OCI-LY7 (cell line): ENCODE measurements at regions not wholly inside any gene's neighbourhood (a gene's known extent, or its start where the extent isn't known, plus 50 kb on each side); places are given as distances from the start of the nearest gene placed in this dataset.

Source experiments
- BruUV-seq: library from RNA; stranded (reverse); fragments of 400-500 nt; replicated peaks from 2 replicates; lab custom pipeline; 2021; lab: Mats Ljungman, UMichigan
- CTCF ChIA-PET: fragments of 300-600 bp; sonication (Branson Sonifier 250); formaldehyde crosslinking; loops from one replicate; lab custom pipeline; 2022; ENCODE audit warnings: antibody characterized with exemption; ENCODE audit not compliant: unreplicated experiment; lab: Charles Lee
- POLR2A ChIA-PET: fragments of 300-600 bp; sonication (Branson Sonifier 250); formaldehyde crosslinking; loops from one replicate; lab custom pipeline; 2022; ENCODE audit warnings: antibody characterized with exemption; lab: Charles Lee
- DNase-seq: peaks from one replicate; pipeline ENCODE4 v3.0.0-alpha.2; 2015; ENCODE audit warnings: low spot score
- H2AFZ ChIP-seq: fragments of 200-600 bp; sonication (generic), shearing (Covaris generic); 2 replicates; pipeline ENCODE4 v1.6.1; 2014; ENCODE audit warnings: mild to moderate bottlenecking, antibody characterized with exemption, low read length, moderate library complexity
- H3K27ac ChIP-seq: fragments of 200-600 bp; sonication (generic); 2 replicates; pipeline ENCODE4 v1.5.1; 2014; ENCODE audit warnings: mixed run types, low read depth, mild to moderate bottlenecking, moderate library complexity, low read length, inconsistent platforms; ENCODE audit not compliant: poor library complexity, severe bottlenecking
- H3K36me3 ChIP-seq: fragments of 200-600 bp; sonication (generic); 2 replicates; pipeline ENCODE4 v1.6.1; 2014; ENCODE audit warnings: mild to moderate bottlenecking, antibody characterized with exemption, low read length, moderate library complexity, mixed read lengths; ENCODE audit not compliant: insufficient read depth
- H3K4me1 ChIP-seq: fragments of 200-600 bp; sonication (generic); 2 replicates; pipeline ENCODE4 v1.5.1; 2014; ENCODE audit warnings: mild to moderate bottlenecking, low read length; ENCODE audit not compliant: insufficient read depth, poor library complexity, severe bottlenecking
- H3K4me2 ChIP-seq: fragments of 200-600 bp; sonication (generic); 2 replicates; pipeline ENCODE4 v1.6.1; 2014; ENCODE audit warnings: mild to moderate bottlenecking, low read length
- H3K4me3 ChIP-seq: fragments of 200-600 bp; sonication (generic); 2 replicates; pipeline ENCODE4 v1.5.1; 2014; ENCODE audit warnings: mild to moderate bottlenecking, low read depth, low read length; ENCODE audit not compliant: poor library complexity, severe bottlenecking
- H3K79me2 ChIP-seq: fragments of 200-600 bp; sonication (generic); 2 replicates; pipeline ENCODE4 v1.6.1; 2016; ENCODE audit warnings: low read depth, mild to moderate bottlenecking, low read length, moderate library complexity, mixed read lengths; ENCODE audit not compliant: insufficient read depth
- H3K9me2 ChIP-seq: fragments of 200-600 bp; sonication (generic); 2 replicates; pipeline ENCODE4 v1.6.1; 2016; ENCODE audit warnings: mild to moderate bottlenecking, low read length, mixed read lengths; ENCODE audit not compliant: insufficient read depth
- H3K9me3 ChIP-seq: fragments of 200-600 bp; sonication (generic); 2 replicates; pipeline ENCODE4 v1.6.1; 2014; ENCODE audit warnings: mild to moderate bottlenecking, mixed run types, low read length, mixed read lengths
- H4K20me1 ChIP-seq: fragments of 200-600 bp; sonication (generic); 2 replicates; pipeline ENCODE4 v1.6.1; 2014; ENCODE audit warnings: mild to moderate bottlenecking, antibody characterized with exemption, low read length, moderate library complexity, mixed read lengths; ENCODE audit not compliant: insufficient read depth
- EZH2phosphoT487 ChIP-seq: fragments of 200-600 bp; sonication (generic); IDR thresholded peaks from 2 replicates; pipeline ENCODE4 v1.6.1; 2018; ENCODE audit warnings: low read depth, borderline replicate concordance, mild to moderate bottlenecking, mixed run types, antibody characterized with exemption, low read length, moderate library complexity, mixed read lengths
- intact Hi-C: fragments of 100-400 bp; cut with micrococcal nuclease; formaldehyde crosslinking; loops from one replicate; pipeline ENCODE4 v1.10.0; 2022; ENCODE audit not compliant: unreplicated experiment
- TF ChIP-seq, protein P1 (sequence below): fragments of 200-600 bp; sonication (generic); conservative IDR thresholded peaks from 2 replicates; pipeline ENCODE4 v1.5.1; 2014; ENCODE audit warnings: mild to moderate bottlenecking, antibody characterized with exemption, low read length, moderate library complexity, mixed read lengths

DNA sequence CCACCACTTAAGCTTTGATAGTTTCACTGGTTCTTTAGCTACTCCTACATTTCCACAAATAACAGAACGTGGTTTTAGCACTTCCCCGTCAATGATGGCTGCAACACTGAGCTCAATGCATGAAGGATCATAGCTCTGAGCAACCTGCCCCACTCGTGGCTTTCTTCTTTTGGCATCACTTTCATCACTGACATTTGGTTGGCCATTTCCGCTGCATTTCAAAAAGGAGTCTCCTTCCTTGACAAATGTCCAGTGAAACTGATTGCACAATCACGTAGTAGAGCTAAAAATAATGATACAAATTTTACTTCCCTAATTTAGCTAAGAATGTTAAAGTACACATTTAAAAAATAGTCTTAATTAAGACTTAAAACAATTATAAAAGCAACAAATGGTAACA lies 205.2 kb upstream of the HDAC4 start:
- TF ChIP-seq EZH2phosphoT487: no peak
- TF ChIP-seq, protein P1, sequence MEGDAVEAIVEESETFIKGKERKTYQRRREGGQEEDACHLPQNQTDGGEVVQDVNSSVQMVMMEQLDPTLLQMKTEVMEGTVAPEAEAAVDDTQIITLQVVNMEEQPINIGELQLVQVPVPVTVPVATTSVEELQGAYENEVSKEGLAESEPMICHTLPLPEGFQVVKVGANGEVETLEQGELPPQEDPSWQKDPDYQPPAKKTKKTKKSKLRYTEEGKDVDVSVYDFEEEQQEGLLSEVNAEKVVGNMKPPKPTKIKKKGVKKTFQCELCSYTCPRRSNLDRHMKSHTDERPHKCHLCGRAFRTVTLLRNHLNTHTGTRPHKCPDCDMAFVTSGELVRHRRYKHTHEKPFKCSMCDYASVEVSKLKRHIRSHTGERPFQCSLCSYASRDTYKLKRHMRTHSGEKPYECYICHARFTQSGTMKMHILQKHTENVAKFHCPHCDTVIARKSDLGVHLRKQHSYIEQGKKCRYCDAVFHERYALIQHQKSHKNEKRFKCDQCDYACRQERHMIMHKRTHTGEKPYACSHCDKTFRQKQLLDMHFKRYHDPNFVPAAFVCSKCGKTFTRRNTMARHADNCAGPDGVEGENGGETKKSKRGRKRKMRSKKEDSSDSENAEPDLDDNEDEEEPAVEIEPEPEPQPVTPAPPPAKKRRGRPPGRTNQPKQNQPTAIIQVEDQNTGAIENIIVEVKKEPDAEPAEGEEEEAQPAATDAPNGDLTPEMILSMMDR: no peak
- Histone ChIP-seq H3K9me3 (no peaks in the 10 kb centered on the region), H2AFZ (no peak overlapping the region), H3K4me3 (no peak overlapping the region), H3K36me3 (no peaks in the 10 kb centered on the region), H3K4me2 (no peak overlapping the region), H3K9me2 (no peaks in the 10 kb centered on the region), H4K20me1 (no peaks in the 10 kb centered on the region), H3K4me1 (no peaks in the 10 kb centered on the region), H3K79me2 (no peaks in the 10 kb centered on the region), H3K27ac (no peak overlapping the region)
- POLR2A ChIA-PET: interaction anchor here (0.6 to 1.3 kb wide), 2 partner anchors 50 to 768 kb away, joined by 3 read pairs; no protein-coding TSS in a partner anchor
- CTCF ChIA-PET: no interaction called here
- intact Hi-C loops: no loop called here
- DNase-seq: no peak
- BruUV-seq: no TSS peak

GRCh38 chr2:239605409-239605808 lies 204.6 kb upstream of the HDAC4 start:
- H3K4me3 ChIP-seq: no peak overlapping the region
- intact Hi-C loops: no loop called here
- H3K9me2 ChIP-seq: no peaks in the 10 kb centered on the region
- POLR2A ChIA-PET: interaction anchor here (0.6 to 1.3 kb wide), 2 partner anchors 49 to 767 kb away, joined by 3 read pairs; no protein-coding TSS in a partner anchor
- no peak for TF ChIP-seq EZH2phosphoT487
- TF ChIP-seq, protein P1: no peak
- H3K79me2 ChIP-seq: no peaks in the 10 kb centered on the region
- H3K4me2 ChIP-seq: no peak overlapping the region
- DNase-seq: no peak
- no peak overlapping the region for H2AFZ ChIP-seq
- H3K27ac ChIP-seq: no peak overlapping the region
- no peaks in the 10 kb centered on the region for H3K36me3 ChIP-seq
- H3K4me1 ChIP-seq: no peaks in the 10 kb centered on the region
- no peaks in the 10 kb centered on the region for H3K9me3 ChIP-seq
- H4K20me1 ChIP-seq: no peaks in the 10 kb centered on the region
- no TSS peak for BruUV-seq
- CTCF ChIA-PET: no interaction called here

- Histone ChIP-seq H3K79me2 (no peaks in the 10 kb centered on the region), H3K4me3 (no peak overlapping the region), H3K4me2 (no peak overlapping the region), H3K9me2 (no peaks in the 10 kb centered on the region), H2AFZ (no peak overlapping the region), H3K9me3 (no peaks in the 10 kb centered on the region), H3K36me3 (no peaks in the 10 kb centered on the region), H4K20me1 (no peaks in the 10 kb centered on the region), H3K27ac (no peak overlapping the region), H3K4me1 (no peaks in the 10 kb centered on the region)
- TF ChIP-seq EZH2phosphoT487: no peak
- TF ChIP-seq, protein P1: no peak
- no TSS peak for BruUV-seq
- intact Hi-C loops: no loop called here
- no peak for DNase-seq
- ChIA-PET POLR2A (interaction anchor here (1.3 kb wide), 1 partner anchor 49 kb away, joined by 3 read pairs; no protein-coding TSS in a partner anchor), CTCF (no interaction called here)
Measured at GRCh38 chr2:239604861-239605260, 204.0 kb upstream of the HDAC4 start.
